ENCODE measurements at regions not wholly inside any gene's neighbourhood (a gene's known extent, or its start where the extent isn't known, plus 50 kb on each side); places are given as distances from the start of the nearest gene placed in this dataset.

DNA sequence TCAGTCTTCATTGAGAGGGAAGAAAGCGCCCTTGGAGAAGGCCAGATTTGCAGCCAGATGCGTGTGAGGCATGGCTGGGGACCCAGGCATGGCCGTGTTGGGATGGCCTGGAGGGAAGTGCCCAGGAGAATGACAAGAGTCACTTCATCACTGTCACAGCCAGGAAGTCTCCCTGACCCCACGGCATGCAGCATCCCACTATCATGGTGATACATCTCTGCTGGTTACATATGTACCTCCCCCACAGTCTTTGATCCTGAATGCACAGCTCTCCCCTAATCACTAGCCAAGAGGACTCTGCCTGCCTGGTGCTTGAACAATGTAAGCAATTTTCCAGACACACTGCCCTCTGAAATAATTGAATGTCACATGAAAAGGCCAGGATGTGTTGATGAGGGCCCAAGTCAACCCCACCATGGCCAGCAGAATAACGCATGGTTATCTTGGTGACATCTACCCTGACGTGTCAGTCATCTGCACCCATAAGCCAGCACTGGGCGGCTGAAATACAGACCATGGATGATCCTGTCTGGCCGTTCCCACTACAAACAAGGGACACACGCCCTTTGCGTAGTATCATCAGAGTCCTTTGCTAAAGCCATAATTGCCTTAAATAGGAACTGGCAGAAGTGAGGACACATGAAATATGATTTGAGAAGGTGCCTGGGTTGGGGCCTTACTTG is 149.7 kb upstream of the SPACA7 start:
- H3K27me3 ChIP-seq: peaks cover 0 to 25% (median 15%) of the 10 kb centered on the region in 7 donors
- no peak for ATAC-seq
- H3K36me3 ChIP-seq: no peaks in the 10 kb centered on the region
- DNase-seq: no peak
- no peaks in the 10 kb centered on the region for H3K4me1 ChIP-seq
- no peak overlapping the region for H3K4me3 ChIP-seq
- intact Hi-C loops (cut with DNase I): no loop called here
- TF ChIP-seq CTCF (IDR thresholded peaks at IDR 0.05): no peak
- no peak overlapping the region for H3K27ac ChIP-seq
- WGBS, 2 donors: 73 to 75% methylated on average over 10 of the region's 10 CpGs
- H3K9me3 ChIP-seq: peaks cover 0 to 2% (median 0%) of the 10 kb centered on the region in 11 donors

- no peak for TF ChIP-seq CTCF (IDR thresholded peaks at IDR 0.05)
- 80 to 81% methylated on average over 12 of the region's 12 CpGs for WGBS, 2 donors
- intact Hi-C loops (cut with DNase I): no loop called here
- no peaks in the 10 kb centered on the region for H3K36me3 ChIP-seq
- peaks cover 0 to 2% (median 0%) of the 10 kb centered on the region in 11 donors for H3K9me3 ChIP-seq
- H3K27me3 ChIP-seq: peaks cover 0 to 28% (median 17%) of the 10 kb centered on the region in 7 donors
- no peak overlapping the region for H3K4me3 ChIP-seq
- H3K4me1 ChIP-seq: no peaks in the 10 kb centered on the region
- no peak overlapping the region for H3K27ac ChIP-seq
- ATAC-seq (no peak), DNase-seq (no peak)
Observed at GRCh38 chr13:112227031-112227430, 149.1 kb upstream of the SPACA7 start.

DNA sequence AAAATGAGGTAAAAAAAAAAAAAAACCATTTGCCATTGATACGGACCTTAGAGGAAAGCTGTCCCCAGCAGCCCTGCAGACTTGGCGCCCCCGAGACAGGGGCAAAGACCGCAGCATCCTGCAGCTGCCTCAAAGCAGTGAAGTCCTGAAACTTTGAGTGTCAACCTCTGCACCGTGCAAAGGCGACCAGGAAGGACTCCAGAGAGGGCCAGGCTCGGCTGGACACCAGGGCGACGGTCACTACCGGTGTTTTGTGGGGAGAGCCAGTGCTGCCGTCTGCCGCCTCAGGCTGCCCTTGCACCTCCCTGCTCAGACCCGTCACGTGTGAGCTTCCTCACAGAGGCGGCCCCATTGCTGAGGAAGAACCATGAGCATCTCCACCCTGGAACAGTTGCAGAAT is 146.7 kb upstream of the SPACA7 start:
- H3K4me1 ChIP-seq: no peaks in the 10 kb centered on the region
- no peak for ATAC-seq
- peaks cover 0 to 2% (median 0%) of the 10 kb centered on the region in 11 donors for H3K9me3 ChIP-seq
- peaks cover 0 to 42% (median 17%) of the 10 kb centered on the region in 7 donors for H3K27me3 ChIP-seq
- intact Hi-C loops (cut with DNase I): no loop called here
- H3K36me3 ChIP-seq: no peaks in the 10 kb centered on the region
- TF ChIP-seq CTCF (IDR thresholded peaks at IDR 0.05): no peak
- no peak for DNase-seq
- 77 to 81% methylated on average over 15 of the region's 15 CpGs for WGBS, 2 donors
- no peak overlapping the region for H3K4me3 ChIP-seq
- no peak overlapping the region for H3K27ac ChIP-seq

- no peak for ATAC-seq
- Histone ChIP-seq H3K27ac (no peak overlapping the region), H3K36me3 (no peaks in the 10 kb centered on the region), H3K9me3 (peaks cover 0 to 2% (median 0%) of the 10 kb centered on the region in 11 donors), H3K4me1 (no peaks in the 10 kb centered on the region), H3K4me3 (no peak overlapping the region), H3K27me3 (peaks cover 0 to 46% (median 17%) of the 10 kb centered on the region in 7 donors)
- TF ChIP-seq CTCF (IDR thresholded peaks at IDR 0.05): no peak
- intact Hi-C loops (cut with DNase I): no loop called here
- 69 to 73% methylated on average over 16 of the region's 16 CpGs for WGBS, 2 donors
- no peak for DNase-seq
Observed at GRCh38 chr13:112229992-112230872, 145.9 kb upstream of the SPACA7 start.
